SH-SY5Y (cell line): ENCODE measurements at regions not wholly inside any gene's neighbourhood (a gene's known extent, or its start where the extent isn't known, plus 50 kb on each side); places are given as distances from the start of the nearest gene placed in this dataset.

Experiments used
- GATA2 ChIP-seq: IDR thresholded peaks from 2 replicates; pipeline ENCODE4 v1.6.1; 2011; ENCODE audit warnings: mild to moderate bottlenecking, low read depth, low read length
- GATA3 ChIP-seq: IDR thresholded peaks from 2 replicates; pipeline ENCODE4 v1.6.1; 2011; ENCODE audit warnings: low read depth, mild to moderate bottlenecking, low read length, moderate library complexity

DNA sequence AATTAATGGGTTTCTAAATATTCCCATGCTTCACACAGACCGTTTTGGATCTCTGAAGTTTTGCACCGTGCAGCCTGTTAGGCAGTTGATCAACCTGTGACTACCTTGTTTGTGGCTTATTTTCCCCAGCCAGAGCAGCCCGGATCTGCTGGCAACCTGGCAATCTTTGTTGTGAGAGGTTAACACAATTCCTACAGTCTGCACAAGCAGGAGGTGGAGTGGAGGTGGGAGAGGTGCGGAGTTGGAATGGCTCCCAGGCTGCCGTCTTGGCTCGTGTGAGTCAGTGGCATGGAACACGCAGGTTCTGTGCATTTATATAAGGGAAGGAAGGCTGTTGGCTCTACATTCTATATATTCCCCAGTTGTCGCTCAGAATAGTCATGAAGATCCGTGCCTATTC, 70.9 kb upstream of the STOX2 start:
- TF ChIP-seq GATA2 (no peak), GATA3 (no peak)
